ENCODE measurements at regions not wholly inside any gene's neighbourhood (a gene's known extent, or its start where the extent isn't known, plus 50 kb on each side); places are given as distances from the start of the nearest gene placed in this dataset.

- Histone ChIP-seq H2AK5ac (ENCODE audit: low read length, severe bottlenecking) (no peak overlapping the region), H4K91ac (ENCODE audit: low read length) (no peak overlapping the region), H4K8ac (ENCODE audit: low read length) (no peak overlapping the region), H3K9me3 (ENCODE audit: control insufficient read depth, low read length) (no peaks in the 10 kb centered on the region), H2BK12ac (ENCODE audit: low read length in 2 of 2) (no peak overlapping the region), H3K79me1 (replicated peaks; ENCODE audit: low read length, poor library complexity, severe bottlenecking) (no peaks in the 10 kb centered on the region), H3K4me3 (ENCODE audit: insufficient read depth in 1 of 2, low read depth in 1 of 2, low read length in 2 of 2) (no peak overlapping the region), H3K18ac (ENCODE audit: low read depth in 1 of 2, low read length in 2 of 2) (no peak overlapping the region), H3K4me1 (ENCODE audit: control insufficient read depth, insufficient read depth, low read depth, low read length) (peaks cover 3% of the 10 kb centered on the region), H3K36me3 (ENCODE audit: control insufficient read depth in 1 of 2, insufficient read depth in 2 of 2, low read depth in 1 of 2, low read length in 2 of 2) (no peaks in the 10 kb centered on the region), H3K14ac (ENCODE audit: low read length in 2 of 2) (no peak overlapping the region), H3K4ac (ENCODE audit: low read depth in 1 of 2, low read length in 2 of 2) (no peak overlapping the region), H3K4me2 (ENCODE audit: low read length, poor library complexity, severe bottlenecking) (no peak overlapping the region), H3K9ac (ENCODE audit: low read length) (no peak overlapping the region), H2BK15ac (ENCODE audit: low read depth, poor library complexity, severe bottlenecking) (no peak overlapping the region), H3K27ac (ENCODE audit: low read length, poor library complexity, severe bottlenecking) (no peak overlapping the region), H2BK120ac (ENCODE audit: low read depth, low read length) (no peak overlapping the region), H3K23ac (ENCODE audit: low read length in 2 of 2) (no peak overlapping the region), H2BK5ac (ENCODE audit: low read depth, low read length, poor library complexity, severe bottlenecking) (no peak overlapping the region), H2AFZ (ENCODE audit: low read depth, low read length) (no peak overlapping the region), H3K27me3 (ENCODE audit: control insufficient read depth in 1 of 2, insufficient read depth in 1 of 2, low read length in 2 of 2) (peaks cover 0 to 11% of the 10 kb centered on the region in 2 experiments)
- 69% methylated on average over 13 of the region's 13 CpGs for WGBS
- no peak for DNase-seq
Observed at GRCh38 chr12:38139456-38139855, 177.1 kb upstream of the ALG10B start.

- Histone ChIP-seq H4K91ac (ENCODE audit: low read length) (no peak overlapping the region), H3K27ac (ENCODE audit: low read length, poor library complexity, severe bottlenecking) (no peak overlapping the region), H3K9me3 (ENCODE audit: control insufficient read depth, low read length) (no peaks in the 10 kb centered on the region), H3K9ac (ENCODE audit: low read length) (no peak overlapping the region), H3K27me3 (ENCODE audit: control insufficient read depth in 1 of 2, insufficient read depth in 1 of 2, low read length in 2 of 2) (peaks cover 0 to 11% of the 10 kb centered on the region in 2 experiments), H3K4me1 (ENCODE audit: control insufficient read depth, insufficient read depth, low read depth, low read length) (peaks cover 3% of the 10 kb centered on the region), H3K14ac (ENCODE audit: low read length in 2 of 2) (no peak overlapping the region), H3K36me3 (ENCODE audit: control insufficient read depth in 1 of 2, insufficient read depth in 2 of 2, low read depth in 1 of 2, low read length in 2 of 2) (no peaks in the 10 kb centered on the region), H3K4ac (ENCODE audit: low read depth in 1 of 2, low read length in 2 of 2) (no peak overlapping the region), H3K4me2 (ENCODE audit: low read length, poor library complexity, severe bottlenecking) (no peak overlapping the region), H2BK12ac (ENCODE audit: low read length in 2 of 2) (no peak overlapping the region), H3K79me1 (replicated peaks; ENCODE audit: low read length, poor library complexity, severe bottlenecking) (no peaks in the 10 kb centered on the region), H2BK5ac (ENCODE audit: low read depth, low read length, poor library complexity, severe bottlenecking) (no peak overlapping the region), H2AFZ (ENCODE audit: low read depth, low read length) (no peak overlapping the region), H2BK120ac (ENCODE audit: low read depth, low read length) (no peak overlapping the region), H3K4me3 (ENCODE audit: insufficient read depth in 1 of 2, low read depth in 1 of 2, low read length in 2 of 2) (no peak overlapping the region), H2BK15ac (ENCODE audit: low read depth, poor library complexity, severe bottlenecking) (no peak overlapping the region), H4K8ac (ENCODE audit: low read length) (no peak overlapping the region), H3K23ac (ENCODE audit: low read length in 2 of 2) (no peak overlapping the region), H3K18ac (ENCODE audit: low read depth in 1 of 2, low read length in 2 of 2) (no peak overlapping the region), H2AK5ac (ENCODE audit: low read length, severe bottlenecking) (no peak overlapping the region)
- DNase-seq = no peak
- WGBS = 78% methylated on average over 8 of the region's 8 CpGs
Observed at GRCh38 chr12:38141239-38141638, 175.3 kb upstream of the ALG10B start.

GRCh38 chr12:38141861-38142260, 174.7 kb upstream of the ALG10B start:
- no peak overlapping the region for H3K14ac ChIP-seq (ENCODE audit: low read length in 2 of 2)
- H3K4me1 ChIP-seq (ENCODE audit: control insufficient read depth, insufficient read depth, low read depth, low read length) = peaks cover 3% of the 10 kb centered on the region
- no peak overlapping the region for H3K4ac ChIP-seq (ENCODE audit: low read depth in 1 of 2, low read length in 2 of 2)
- H2BK15ac ChIP-seq (ENCODE audit: low read depth, poor library complexity, severe bottlenecking) = no peak overlapping the region
- 67% methylated on average over 9 of the region's 9 CpGs for WGBS
- no peak overlapping the region for H2BK5ac ChIP-seq (ENCODE audit: low read depth, low read length, poor library complexity, severe bottlenecking)
- peaks cover 0 to 11% of the 10 kb centered on the region in 2 experiments for H3K27me3 ChIP-seq (ENCODE audit: control insufficient read depth in 1 of 2, insufficient read depth in 1 of 2, low read length in 2 of 2)
- no peak for DNase-seq
- H2AK5ac ChIP-seq (ENCODE audit: low read length, severe bottlenecking) = no peak overlapping the region
- H4K8ac ChIP-seq (ENCODE audit: low read length) = no peak overlapping the region
- H3K27ac ChIP-seq (ENCODE audit: low read length, poor library complexity, severe bottlenecking) = no peak overlapping the region
- no peak overlapping the region for H3K4me2 ChIP-seq (ENCODE audit: low read length, poor library complexity, severe bottlenecking)
- H3K23ac ChIP-seq (ENCODE audit: low read length in 2 of 2) = no peak overlapping the region
- H3K4me3 ChIP-seq (ENCODE audit: insufficient read depth in 1 of 2, low read depth in 1 of 2, low read length in 2 of 2) = no peak overlapping the region
- H2BK120ac ChIP-seq (ENCODE audit: low read depth, low read length) = no peak overlapping the region
- H3K79me1 ChIP-seq (replicated peaks; ENCODE audit: low read length, poor library complexity, severe bottlenecking) = no peaks in the 10 kb centered on the region
- no peak overlapping the region for H3K18ac ChIP-seq (ENCODE audit: low read depth in 1 of 2, low read length in 2 of 2)
- no peak overlapping the region for H3K9ac ChIP-seq (ENCODE audit: low read length)
- no peaks in the 10 kb centered on the region for H3K36me3 ChIP-seq (ENCODE audit: control insufficient read depth in 1 of 2, insufficient read depth in 2 of 2, low read depth in 1 of 2, low read length in 2 of 2)
- H3K9me3 ChIP-seq (ENCODE audit: control insufficient read depth, low read length) = no peaks in the 10 kb centered on the region
- H2AFZ ChIP-seq (ENCODE audit: low read depth, low read length) = no peak overlapping the region
- no peak overlapping the region for H2BK12ac ChIP-seq (ENCODE audit: low read length in 2 of 2)
- no peak overlapping the region for H4K91ac ChIP-seq (ENCODE audit: low read length)

GRCh38 chr12:38142974-38143373, 173.6 kb upstream of the ALG10B start:
- Histone ChIP-seq H3K27me3 (ENCODE audit: control insufficient read depth in 1 of 2, insufficient read depth in 1 of 2, low read length in 2 of 2) (peaks cover 0 to 5% of the 10 kb centered on the region in 2 experiments), H3K18ac (ENCODE audit: low read depth in 1 of 2, low read length in 2 of 2) (no peak overlapping the region), H2BK12ac (ENCODE audit: low read length in 2 of 2) (no peak overlapping the region), H2BK120ac (ENCODE audit: low read depth, low read length) (no peak overlapping the region), H3K23ac (ENCODE audit: low read length in 2 of 2) (no peak overlapping the region), H2AFZ (ENCODE audit: low read depth, low read length) (no peak overlapping the region), H3K4ac (ENCODE audit: low read depth in 1 of 2, low read length in 2 of 2) (no peak overlapping the region), H3K4me2 (ENCODE audit: low read length, poor library complexity, severe bottlenecking) (no peak overlapping the region), H2BK5ac (ENCODE audit: low read depth, low read length, poor library complexity, severe bottlenecking) (no peak overlapping the region), H3K36me3 (ENCODE audit: control insufficient read depth in 1 of 2, insufficient read depth in 2 of 2, low read depth in 1 of 2, low read length in 2 of 2) (no peaks in the 10 kb centered on the region), H4K91ac (ENCODE audit: low read length) (no peak overlapping the region), H3K9ac (ENCODE audit: low read length) (no peak overlapping the region), H3K4me3 (ENCODE audit: insufficient read depth in 1 of 2, low read depth in 1 of 2, low read length in 2 of 2) (no peak overlapping the region), H3K79me1 (replicated peaks; ENCODE audit: low read length, poor library complexity, severe bottlenecking) (no peaks in the 10 kb centered on the region), H3K14ac (ENCODE audit: low read length in 2 of 2) (no peak overlapping the region), H3K9me3 (ENCODE audit: control insufficient read depth, low read length) (peaks cover 4% of the 10 kb centered on the region), H3K27ac (ENCODE audit: low read length, poor library complexity, severe bottlenecking) (no peak overlapping the region), H3K4me1 (ENCODE audit: control insufficient read depth, insufficient read depth, low read depth, low read length) (peaks cover 3% of the 10 kb centered on the region), H2BK15ac (ENCODE audit: low read depth, poor library complexity, severe bottlenecking) (no peak overlapping the region), H4K8ac (ENCODE audit: low read length) (no peak overlapping the region), H2AK5ac (ENCODE audit: low read length, severe bottlenecking) (no peak overlapping the region)
- 82% methylated on average over 3 of the region's 5 CpGs for WGBS
- no peak for DNase-seq

All from mesenchymal stem cell (in vitro differentiated cells and primary cell).